A549 (cell line): ENCODE measurements at regions not wholly inside any gene's neighbourhood (a gene's known extent, or its start where the extent isn't known, plus 50 kb on each side); places are given as distances from the start of the nearest gene placed in this dataset.

Experiments
- FOSL2 ChIP-seq, 2 experiments: fragments of 450-650 bp in 1 of 2; fragments of >200 bp in 1 of 2; sonication (Bioruptor Twin) in 1 of 2; formaldehyde crosslinking; IDR thresholded peaks; 2 replicates each; pipeline versions ENCODE4 v1.5.0 to v1.6.1; 2016 to 2020; ENCODE audit warnings: mild to moderate bottlenecking in 1 of 2, moderate library complexity in 1 of 2
- KDM5A ChIP-seq: fragments of 200-600 bp; sonication (generic); IDR thresholded peaks from 2 replicates; pipeline ENCODE4 v1.6.1; 2016; ENCODE audit warnings: antibody characterized with exemption, mild to moderate bottlenecking
- POLR2AphosphoS2 ChIP-seq: conservative IDR thresholded peaks from 2 replicates; pipeline ENCODE4 v1.6.1; 2012; ENCODE audit warnings: low read length, improper control_type of control experiment, inconsistent platforms
- RAD21 ChIP-seq, 2 experiments: fragments of >200 bp in 1 of 2; sonication (Bioruptor Twin) in 1 of 2; formaldehyde crosslinking in 1 of 2; IDR thresholded peaks in 1 of 2; conservative IDR thresholded peaks in 1 of 2; 2 replicates in 1 of 2; 3 replicates in 1 of 2; pipeline ENCODE4 v1.6.1; 2012 to 2018; ENCODE audit warnings: inconsistent platforms in 1 of 2
- TP53 ChIP-seq: fragments of 250-450 bp; sonication (Bioruptor Pico); IDR thresholded peaks from 2 replicates; pipeline ENCODE4 v1.5.0; 2021; ENCODE audit warnings: mild to moderate bottlenecking, moderate library complexity
- TF ChIP-seq, protein P1 (sequence below): IDR thresholded peaks from 2 replicates; pipeline ENCODE4 v1.6.1; 2012

DNA sequence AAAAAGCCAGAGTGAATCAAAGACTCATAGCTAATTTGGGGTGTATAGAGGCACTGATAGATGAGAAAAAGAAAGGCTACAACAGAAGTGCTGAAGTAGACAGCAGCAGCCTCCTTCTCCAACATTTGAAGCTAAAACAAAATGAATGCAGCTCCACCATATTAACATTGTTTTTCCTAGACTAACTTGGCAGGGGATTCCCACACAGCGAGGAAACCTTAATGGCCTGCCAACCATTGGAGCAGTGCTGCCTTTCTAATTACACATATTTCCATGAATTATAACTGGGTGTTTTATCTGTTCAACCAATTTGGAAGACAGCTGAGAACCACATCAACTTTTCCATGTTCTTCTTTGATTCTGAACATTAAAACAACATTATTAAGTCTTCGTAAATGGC is 478.6 kb downstream of the LIG4 start:
- TF ChIP-seq, protein P1, sequence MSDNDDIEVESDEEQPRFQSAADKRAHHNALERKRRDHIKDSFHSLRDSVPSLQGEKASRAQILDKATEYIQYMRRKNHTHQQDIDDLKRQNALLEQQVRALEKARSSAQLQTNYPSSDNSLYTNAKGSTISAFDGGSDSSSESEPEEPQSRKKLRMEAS: no peak
- TF ChIP-seq POLR2AphosphoS2 (no peak), RAD21 (conservative IDR thresholded peaks at IDR 0.05 in 1 of 2, IDR thresholded peaks at IDR 0.05 in 1 of 2) (no peak), FOSL2 (IDR thresholded peaks at IDR 0.05) (no peak), FOSL2 (CRISPR knock-in tag; IDR thresholded peaks at IDR 0.05) (no peak), TP53 (CRISPR knock-in tag) (no peak), KDM5A (no peak)
